ENCODE measurements at regions not wholly inside any gene's neighbourhood (a gene's known extent, or its start where the extent isn't known, plus 50 kb on each side); places are given as distances from the start of the nearest gene placed in this dataset.

- no peak for TF ChIP-seq CTCF (IDR thresholded peaks at IDR 0.05)
- TF ChIP-seq POLR2A (IDR thresholded peaks at IDR 0.05): no peak
Observed at GRCh38 chr4:23962462-23962861, 72.6 kb upstream of the PPARGC1A start.
